ENCODE measurements at regions not wholly inside any gene's neighbourhood (a gene's known extent, or its start where the extent isn't known, plus 50 kb on each side); places are given as distances from the start of the nearest gene placed in this dataset.
"Not testable (repeated sequence)": the region's sequence is repeated elsewhere in the genome, so short reads cannot be mapped to it uniquely, and the experiment has no call there.

GRCh38 chr1:146618582-146618981 lies 319.5 kb upstream of the NBPF12 start:
- not testable (repeated sequence) for H3K27ac ChIP-seq (ENCODE audit: low read length); H2AFZ ChIP-seq (ENCODE audit: low read depth, low read length); DNase-seq; H3K4me3 ChIP-seq (ENCODE audit: low read depth in 1 of 2, low read length in 2 of 2); H3K9me3 ChIP-seq (ENCODE audit: insufficient read depth, low read length, severe bottlenecking); H3K36me3 ChIP-seq (ENCODE audit: insufficient read depth, low read length); H3K4me2 ChIP-seq (ENCODE audit: insufficient read depth, low read length); H3K27me3 ChIP-seq (ENCODE audit: insufficient read depth, low read length, poor library complexity); H3K4me1 ChIP-seq (ENCODE audit: insufficient read depth, low read length); ATAC-seq (ENCODE audit: insufficient read depth, low read depth); H3K9ac ChIP-seq (ENCODE audit: low read depth, low read length); H3K79me2 ChIP-seq (ENCODE audit: insufficient read depth, low read length); H4K20me1 ChIP-seq (ENCODE audit: insufficient read depth, low read length)

- H3K4me1 ChIP-seq (ENCODE audit: insufficient read depth, low read length); H3K36me3 ChIP-seq (ENCODE audit: insufficient read depth, low read length); H3K27me3 ChIP-seq (ENCODE audit: insufficient read depth, low read length, poor library complexity); H3K9ac ChIP-seq (ENCODE audit: low read depth, low read length); H3K79me2 ChIP-seq (ENCODE audit: insufficient read depth, low read length); H2AFZ ChIP-seq (ENCODE audit: low read depth, low read length); H3K4me3 ChIP-seq (ENCODE audit: low read depth in 1 of 2, low read length in 2 of 2); H4K20me1 ChIP-seq (ENCODE audit: insufficient read depth, low read length); H3K4me2 ChIP-seq (ENCODE audit: insufficient read depth, low read length); H3K9me3 ChIP-seq (ENCODE audit: insufficient read depth, low read length, severe bottlenecking); ATAC-seq (ENCODE audit: insufficient read depth, low read depth); DNase-seq; H3K27ac ChIP-seq (ENCODE audit: low read length): not testable (repeated sequence)
Observed at GRCh38 chr1:146604681-146605080, 333.4 kb upstream of the NBPF12 start.

- not testable (repeated sequence) for H3K27ac ChIP-seq (ENCODE audit: low read length); H2AFZ ChIP-seq (ENCODE audit: low read depth, low read length); H3K4me2 ChIP-seq (ENCODE audit: insufficient read depth, low read length); H3K9me3 ChIP-seq (ENCODE audit: insufficient read depth, low read length, severe bottlenecking); H3K4me3 ChIP-seq (ENCODE audit: low read depth in 1 of 2, low read length in 2 of 2); H4K20me1 ChIP-seq (ENCODE audit: insufficient read depth, low read length); H3K36me3 ChIP-seq (ENCODE audit: insufficient read depth, low read length); H3K27me3 ChIP-seq (ENCODE audit: insufficient read depth, low read length, poor library complexity); H3K4me1 ChIP-seq (ENCODE audit: insufficient read depth, low read length); H3K9ac ChIP-seq (ENCODE audit: low read depth, low read length); H3K79me2 ChIP-seq (ENCODE audit: insufficient read depth, low read length); ATAC-seq (ENCODE audit: insufficient read depth, low read depth); DNase-seq
Observed at GRCh38 chr1:146600720-146601307, 337.3 kb upstream of the NBPF12 start.

- not testable (repeated sequence) for H3K9ac ChIP-seq (ENCODE audit: low read depth, low read length); H3K4me1 ChIP-seq (ENCODE audit: insufficient read depth, low read length); H3K79me2 ChIP-seq (ENCODE audit: insufficient read depth, low read length); H3K4me2 ChIP-seq (ENCODE audit: insufficient read depth, low read length); H3K4me3 ChIP-seq (ENCODE audit: low read depth in 1 of 2, low read length in 2 of 2); H3K9me3 ChIP-seq (ENCODE audit: insufficient read depth, low read length, severe bottlenecking); H2AFZ ChIP-seq (ENCODE audit: low read depth, low read length); DNase-seq; H4K20me1 ChIP-seq (ENCODE audit: insufficient read depth, low read length); H3K27ac ChIP-seq (ENCODE audit: low read length); H3K27me3 ChIP-seq (ENCODE audit: insufficient read depth, low read length, poor library complexity); H3K36me3 ChIP-seq (ENCODE audit: insufficient read depth, low read length); ATAC-seq (ENCODE audit: insufficient read depth, low read depth)
Observed at GRCh38 chr1:146599906-146600305, 338.2 kb upstream of the NBPF12 start.

- peak; percentile 57; the same call in 1 of the 3 replicates for ATAC-seq (ENCODE audit: insufficient read depth, low read depth)
- H3K9me3 ChIP-seq (ENCODE audit: insufficient read depth, low read length, severe bottlenecking); H3K9ac ChIP-seq (ENCODE audit: low read depth, low read length); H3K27ac ChIP-seq (ENCODE audit: low read length); H3K36me3 ChIP-seq (ENCODE audit: insufficient read depth, low read length); H3K79me2 ChIP-seq (ENCODE audit: insufficient read depth, low read length); H2AFZ ChIP-seq (ENCODE audit: low read depth, low read length); H3K27me3 ChIP-seq (ENCODE audit: insufficient read depth, low read length, poor library complexity); H4K20me1 ChIP-seq (ENCODE audit: insufficient read depth, low read length); H3K4me3 ChIP-seq (ENCODE audit: low read depth in 1 of 2, low read length in 2 of 2); H3K4me2 ChIP-seq (ENCODE audit: insufficient read depth, low read length); DNase-seq: not testable (repeated sequence)
- peaks cover 13% of the 10 kb centered on the region for H3K4me1 ChIP-seq (ENCODE audit: insufficient read depth, low read length)
Observed at GRCh38 chr1:146581229-146581628, 352.4 kb upstream of the NOTCH2NLA start.

GRCh38 chr1:146567541-146567940 lies 338.7 kb upstream of the NOTCH2NLA start:
- H2AFZ ChIP-seq (ENCODE audit: low read depth, low read length); H4K20me1 ChIP-seq (ENCODE audit: insufficient read depth, low read length); H3K4me1 ChIP-seq (ENCODE audit: insufficient read depth, low read length); H3K9ac ChIP-seq (ENCODE audit: low read depth, low read length); H3K9me3 ChIP-seq (ENCODE audit: insufficient read depth, low read length, severe bottlenecking); H3K27me3 ChIP-seq (ENCODE audit: insufficient read depth, low read length, poor library complexity); H3K36me3 ChIP-seq (ENCODE audit: insufficient read depth, low read length); H3K4me3 ChIP-seq (ENCODE audit: low read depth in 1 of 2, low read length in 2 of 2); ATAC-seq (ENCODE audit: insufficient read depth, low read depth); H3K27ac ChIP-seq (ENCODE audit: low read length); H3K4me2 ChIP-seq (ENCODE audit: insufficient read depth, low read length); H3K79me2 ChIP-seq (ENCODE audit: insufficient read depth, low read length); DNase-seq: not testable (repeated sequence)

GRCh38 chr1:146558032-146558431 lies 329.2 kb upstream of the NOTCH2NLA start:
- not testable (repeated sequence) for H4K20me1 ChIP-seq (ENCODE audit: insufficient read depth, low read length); H3K36me3 ChIP-seq (ENCODE audit: insufficient read depth, low read length); DNase-seq; H3K9ac ChIP-seq (ENCODE audit: low read depth, low read length); H2AFZ ChIP-seq (ENCODE audit: low read depth, low read length); H3K27me3 ChIP-seq (ENCODE audit: insufficient read depth, low read length, poor library complexity); H3K79me2 ChIP-seq (ENCODE audit: insufficient read depth, low read length); ATAC-seq (ENCODE audit: insufficient read depth, low read depth); H3K4me3 ChIP-seq (ENCODE audit: low read depth in 1 of 2, low read length in 2 of 2); H3K4me2 ChIP-seq (ENCODE audit: insufficient read depth, low read length); H3K9me3 ChIP-seq (ENCODE audit: insufficient read depth, low read length, severe bottlenecking)
- Histone ChIP-seq H3K4me1 (ENCODE audit: insufficient read depth, low read length) (peaks cover 54% of the 10 kb centered on the region), H3K27ac (ENCODE audit: low read length) (peak overlapping the region; percentile 54; the same call in 1 of the 2 replicates)

- not testable (repeated sequence) for H3K4me3 ChIP-seq (ENCODE audit: low read depth in 1 of 2, low read length in 2 of 2); H3K9me3 ChIP-seq (ENCODE audit: insufficient read depth, low read length, severe bottlenecking); H3K79me2 ChIP-seq (ENCODE audit: insufficient read depth, low read length); H3K36me3 ChIP-seq (ENCODE audit: insufficient read depth, low read length); H2AFZ ChIP-seq (ENCODE audit: low read depth, low read length); H3K27me3 ChIP-seq (ENCODE audit: insufficient read depth, low read length, poor library complexity); H4K20me1 ChIP-seq (ENCODE audit: insufficient read depth, low read length)
- Histone ChIP-seq H3K27ac (ENCODE audit: low read length) (peak overlapping the region; percentile 99), H3K4me1 (ENCODE audit: insufficient read depth, low read length) (peaks cover 66% of the 10 kb centered on the region), H3K4me2 (ENCODE audit: insufficient read depth, low read length) (peak overlapping the region; percentile 31; the same call in 1 of the 2 replicates), H3K9ac (ENCODE audit: low read depth, low read length) (peak overlapping the region; percentile 54)
- ATAC-seq (ENCODE audit: insufficient read depth, low read depth) (peak; percentile 79), DNase-seq (peak; percentile 76)
Observed at GRCh38 chr1:146556405-146556804, 327.6 kb upstream of the NOTCH2NLA start.
